SK-N-SH (cell line): ENCODE measurements at regions not wholly inside any gene's neighbourhood (a gene's known extent, or its start where the extent isn't known, plus 50 kb on each side); places are given as distances from the start of the nearest gene placed in this dataset.

ENCODE experiments used
- CTCF ChIA-PET: fragments of 300-600, 350-600 bp; formaldehyde crosslinking; extraction: SDS; loops from one replicate; lab custom pipeline; 2021; lab: Yijun Ruan, JAX
- POLR2A ChIA-PET: fragments of 350-600 bp; sonication (Branson Sonifier 250); formaldehyde crosslinking; extraction: SDS; loops from one replicate; lab custom pipeline; 2020; ENCODE audit warnings: antibody characterized with exemption, inconsistent platforms; lab: Yijun Ruan, JAX
- DNase-seq: peaks from one replicate; pipeline ENCODE4 v3.0.0; 2012
- H2AFZ ChIP-seq: fragments of 200-600 bp; sonication (generic); 2 replicates; pipeline ENCODE4 v1.8.1; 2016; ENCODE audit warnings: antibody characterized with exemption, mild to moderate bottlenecking, low read depth
- H3F3A ChIP-seq: fragments of 200-600 bp; sonication (generic); replicated peaks from 2 replicates; pipeline ENCODE3; 2016; ENCODE audit warnings: antibody characterized with exemption, mild to moderate bottlenecking; ENCODE audit not compliant: insufficient read depth
- H3K27ac ChIP-seq, 2 experiments: fragments of 200-500 bp in 1 of 2; fragments of 200-600 bp in 1 of 2; sonication (Bioruptor generic) in 1 of 2; sonication (generic), shearing (Covaris generic) in 1 of 2; 2 replicates each; pipeline versions ENCODE4 v1.5.1 to v1.6.1; 2014 to 2016; ENCODE audit warnings: low read depth in 2 of 2, inconsistent platforms in 1 of 2, low read length in 1 of 2, mild to moderate bottlenecking in 1 of 2, mixed read lengths in 1 of 2
- H3K27me3 ChIP-seq: fragments of 200-600 bp; sonication (generic), shearing (Covaris generic); 2 replicates; pipeline ENCODE4 v1.6.1; 2016; ENCODE audit warnings: mixed run types; ENCODE audit not compliant: insufficient read depth
- H3K36me3 ChIP-seq, 2 experiments: fragments of 200-500 bp in 1 of 2; fragments of 200-600 bp in 1 of 2; sonication (Bioruptor generic) in 1 of 2; sonication (generic) in 1 of 2; replicated peaks in 1 of 2; 2 replicates each; pipeline versions ENCODE3 to v1.5.1; 2014 to 2016; ENCODE audit warnings: low read length in 1 of 2, mild to moderate bottlenecking in 1 of 2; ENCODE audit not compliant: insufficient read depth in 2 of 2, control insufficient read depth in 1 of 2
- H3K4me1 ChIP-seq, 2 experiments: fragments of 200-500 bp in 1 of 2; fragments of 200-600 bp in 1 of 2; sonication (Bioruptor generic) in 1 of 2; sonication (generic), shearing (Covaris generic) in 1 of 2; 2 replicates each; pipeline versions ENCODE4 v1.5.1 to v1.6.1; 2014 to 2016; ENCODE audit warnings: low read depth in 1 of 2, low read length in 1 of 2, mixed run types in 1 of 2; ENCODE audit not compliant: insufficient read depth in 2 of 2, control insufficient read depth in 1 of 2
- H3K4me2 ChIP-seq: fragments of 200-600 bp; sonication (generic), shearing (Covaris generic); 2 replicates; pipeline ENCODE4 v1.6.1; 2017; ENCODE audit warnings: mixed run types
- H3K4me3 ChIP-seq, 2 experiments: fragments of 200-500 bp in 1 of 2; fragments of 200-600 bp in 1 of 2; sonication (Bioruptor generic) in 1 of 2; sonication (generic), shearing (Covaris generic) in 1 of 2; 2 replicates each; pipeline versions ENCODE4 v1.5.1 to v1.8.1; 2014 to 2016; ENCODE audit warnings: low read depth in 2 of 2, inconsistent platforms in 1 of 2, low read length in 1 of 2, mild to moderate bottlenecking in 1 of 2, mixed read lengths in 1 of 2, moderate library complexity in 1 of 2
- H3K79me2 ChIP-seq: fragments of 200-600 bp; sonication (generic); 2 replicates; pipeline ENCODE4 v1.8.1; 2017; ENCODE audit warnings: mild to moderate bottlenecking; ENCODE audit not compliant: insufficient read depth
- H3K9ac ChIP-seq: fragments of 200-600 bp; sonication (generic); 2 replicates; pipeline ENCODE4 v1.6.1; 2017; ENCODE audit warnings: mixed run types
- H3K9me2 ChIP-seq: fragments of 200-600 bp; sonication (generic); 2 replicates; pipeline ENCODE4 v1.6.1; 2017; ENCODE audit warnings: mixed run types
- H3K9me3 ChIP-seq: fragments of 200-600 bp; sonication (generic); 2 replicates; pipeline ENCODE4 v1.6.1; 2017; ENCODE audit warnings: mixed run types, mild to moderate bottlenecking, moderate library complexity
- H4K20me1 ChIP-seq: fragments of 200-600 bp; sonication (generic); 2 replicates; pipeline ENCODE4 v1.6.1; 2017; ENCODE audit warnings: mild to moderate bottlenecking, mixed run types; ENCODE audit not compliant: insufficient read depth
- CTCF ChIP-seq: fragments of 200-600 bp; sonication (generic); IDR thresholded peaks from 2 replicates; pipeline ENCODE4 v1.6.1; 2017; ENCODE audit warnings: antibody characterized with exemption, mild to moderate bottlenecking, moderate library complexity
- ELF1 ChIP-seq: IDR thresholded peaks from 2 replicates; pipeline ENCODE4 v1.4.0; 2012
- FOSL2 ChIP-seq: IDR thresholded peaks from 2 replicates; pipeline ENCODE4 v1.4.0; 2012; ENCODE audit warnings: low read depth, mild to moderate bottlenecking, moderate library complexity, borderline replicate concordance
- FOXM1 ChIP-seq: IDR thresholded peaks from 2 replicates; pipeline ENCODE4 v1.4.0; 2012; ENCODE audit warnings: low read depth, mild to moderate bottlenecking
- GABPA ChIP-seq: IDR thresholded peaks from 2 replicates; pipeline ENCODE4 v1.4.0; 2012; ENCODE audit warnings: low read depth, mild to moderate bottlenecking
- GATA2 ChIP-seq: sonication (generic); formaldehyde crosslinking; IDR thresholded peaks from 2 replicates; pipeline ENCODE4 v1.5.0; 2020; ENCODE audit warnings: mild to moderate bottlenecking, missing genetic modification reagents
- MEF2A ChIP-seq: IDR thresholded peaks from 2 replicates; pipeline ENCODE4 v1.4.0; 2012; ENCODE audit warnings: low read depth, borderline replicate concordance
- NRF1 ChIP-seq: IDR thresholded peaks from 2 replicates; pipeline ENCODE4 v1.6.1; 2012; ENCODE audit warnings: low read depth, mild to moderate bottlenecking, low read length
- PBX3 ChIP-seq: IDR thresholded peaks from 2 replicates; pipeline ENCODE4; 2012
- RCOR1 ChIP-seq: fragments of 150-350 bp; IDR thresholded peaks from 2 replicates; pipeline ENCODE4 v1.6.1; 2017; ENCODE audit warnings: antibody characterized with exemption, low read length
- REST ChIP-seq: IDR thresholded peaks from 2 replicates; pipeline ENCODE4 v1.6.1; 2012; ENCODE audit warnings: mild to moderate bottlenecking, low read depth, low read length, moderate library complexity
- RFX5 ChIP-seq: IDR thresholded peaks from 2 replicates; pipeline ENCODE4 v1.6.1; 2012; ENCODE audit warnings: mild to moderate bottlenecking, improper control_type of control experiment, low read length
- RXRA ChIP-seq: IDR thresholded peaks from 2 replicates; pipeline ENCODE4 v1.4.0; 2012; ENCODE audit warnings: low read depth, mild to moderate bottlenecking, borderline replicate concordance
- SIN3A ChIP-seq: IDR thresholded peaks from 2 replicates; pipeline ENCODE4 v1.6.1; 2012; ENCODE audit warnings: low read depth, mild to moderate bottlenecking, low read length, moderate library complexity, borderline replicate concordance
- TAF1 ChIP-seq: IDR thresholded peaks from 2 replicates; pipeline ENCODE4 v1.6.1; 2012; ENCODE audit warnings: low read depth, mild to moderate bottlenecking, low read length, moderate library complexity, borderline replicate concordance
- USF2 ChIP-seq: fragments of 150-350 bp; IDR thresholded peaks from 2 replicates; pipeline ENCODE4 v1.6.1; 2017; ENCODE audit warnings: antibody characterized with exemption, low read length, low read depth, borderline replicate concordance
- WGBS: methylation state at CpG from one replicate; pipeline ENCODE4 v1.1.6; 2017; ENCODE audit warnings: low lambda C conversion rate; 5-methylcytosine and 5-hydroxymethylcytosine counted together

- no peaks in the 10 kb centered on the region for H3K9me2 ChIP-seq
- H3K9me3 ChIP-seq, result no peaks in the 10 kb centered on the region
- H3K36me3 ChIP-seq, result no peaks in the 10 kb centered on the region
- no peak for TF ChIP-seq GATA2 (CRISPR knock-in tag)
- TF ChIP-seq RXRA, result no peak
- no peak for TF ChIP-seq FOSL2
- TF ChIP-seq, all 33 proteins: peak for 0
- H3K4me3 ChIP-seq, result no peak overlapping the region
- no peaks in the 10 kb centered on the region for H3F3A ChIP-seq
- H3K79me2 ChIP-seq, result no peaks in the 10 kb centered on the region
- no peaks in the 10 kb centered on the region for H3K27me3 ChIP-seq
- no peaks in the 10 kb centered on the region for H3K4me1 ChIP-seq
- no peak overlapping the region for H3K27ac ChIP-seq
- no peak overlapping the region for H3K4me2 ChIP-seq
- WGBS, result 13% methylated on average over 3 of the region's 3 CpGs
- no peaks in the 10 kb centered on the region for H4K20me1 ChIP-seq
- ChIA-PET POLR2A (no interaction called here), CTCF (no interaction called here)
- no peak for DNase-seq
- H2AFZ ChIP-seq, result no peak overlapping the region
- H3K9ac ChIP-seq, result no peak overlapping the region
Measured at GRCh38 chr9:19681846-19682245, 107.0 kb downstream of the SLC24A2 start.

GRCh38 chr9:19677924-19678323 lies 110.9 kb downstream of the SLC24A2 start:
- POLR2A ChIA-PET, result no interaction called here
- CTCF ChIA-PET, result interaction anchor here (1.3 to 1.4 kb wide), 2 partner anchors 11 to 214 kb away, joined by 3 to 6 read pairs; no protein-coding TSS in a partner anchor

GRCh38 chr9:19675492-19675891 lies 113.3 kb downstream of the SLC24A2 start:
- POLR2A ChIA-PET, result no interaction called here
- TF ChIP-seq TAF1 (no peak), SIN3A (no peak), USF2 (no peak), GABPA (no peak), RCOR1 (no peak), ELF1 (no peak), GATA2 (CRISPR knock-in tag) (no peak), PBX3 (no peak), REST (no peak), CTCF (no peak), FOXM1 (no peak), MEF2A (no peak), RFX5 (no peak)

More at GRCh38 chr9:19677924-19678323, 110.9 kb downstream of the SLC24A2 start:
- Histone ChIP-seq H3K79me2 (no peaks in the 10 kb centered on the region), H3K9me2 (no peaks in the 10 kb centered on the region), H4K20me1 (no peaks in the 10 kb centered on the region), H3K9ac (no peak overlapping the region), H3K9me3 (no peaks in the 10 kb centered on the region), H3K36me3 (no peaks in the 10 kb centered on the region), H3K27me3 (no peaks in the 10 kb centered on the region), H2AFZ (no peak overlapping the region), H3F3A (no peaks in the 10 kb centered on the region), H3K4me1 (no peaks in the 10 kb centered on the region), H3K4me3 (no peak overlapping the region), H3K4me2 (no peak overlapping the region), H3K27ac (no peak overlapping the region)
- no peak for DNase-seq
- TF ChIP-seq NRF1, result no peak
- 52% methylated on average over 5 of the region's 5 CpGs for WGBS

More at GRCh38 chr9:19675492-19675891, 113.3 kb downstream of the SLC24A2 start:
- CTCF ChIA-PET, result no interaction called here
- no peak for DNase-seq
- no peaks in the 10 kb centered on the region for H3K36me3 ChIP-seq
- H3K27ac ChIP-seq, result no peak overlapping the region
- no peak overlapping the region for H2AFZ ChIP-seq
- H4K20me1 ChIP-seq, result no peaks in the 10 kb centered on the region
- H3K27me3 ChIP-seq, result no peaks in the 10 kb centered on the region
- no peak overlapping the region for H3K9ac ChIP-seq
- no peaks in the 10 kb centered on the region for H3K9me2 ChIP-seq
- no peaks in the 10 kb centered on the region for H3F3A ChIP-seq
- H3K4me1 ChIP-seq, result no peaks in the 10 kb centered on the region
- no peaks in the 10 kb centered on the region for H3K9me3 ChIP-seq
- H3K79me2 ChIP-seq, result no peaks in the 10 kb centered on the region
- 38% methylated on average over 9 of the region's 9 CpGs for WGBS
- H3K4me3 ChIP-seq, result no peak overlapping the region
- no peak overlapping the region for H3K4me2 ChIP-seq
